GM18858 (cell line): ENCODE measurements at regions not wholly inside any gene's neighbourhood (a gene's known extent, or its start where the extent isn't known, plus 50 kb on each side); places are given as distances from the start of the nearest gene placed in this dataset.

Source experiments
- ATAC-seq: cut with Tn5 transposase; IDR thresholded peaks from one replicate; pipeline ENCODE4 v1.9.1; 2021; ENCODE audit not compliant: unreplicated experiment

DNA sequence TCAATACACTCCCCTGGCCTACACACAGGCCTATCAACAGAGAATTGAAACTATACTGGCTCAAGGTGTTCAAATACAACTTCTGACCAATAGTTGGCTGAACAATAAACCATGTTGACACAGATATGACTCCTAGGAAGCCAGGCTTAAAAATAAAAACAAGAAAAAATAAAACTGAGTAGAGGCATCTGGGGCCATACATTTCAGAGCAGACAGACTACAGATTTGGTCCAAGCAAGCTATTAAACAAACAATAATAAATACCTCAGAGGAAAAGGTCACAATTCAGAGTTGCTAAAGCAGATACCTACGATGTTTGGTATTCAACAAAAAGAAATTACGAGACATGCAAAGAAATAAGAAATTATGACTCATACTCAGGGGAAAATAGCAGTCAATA is 132.8 kb upstream of the ACVR2A start:
- ATAC-seq: no peak

DNA sequence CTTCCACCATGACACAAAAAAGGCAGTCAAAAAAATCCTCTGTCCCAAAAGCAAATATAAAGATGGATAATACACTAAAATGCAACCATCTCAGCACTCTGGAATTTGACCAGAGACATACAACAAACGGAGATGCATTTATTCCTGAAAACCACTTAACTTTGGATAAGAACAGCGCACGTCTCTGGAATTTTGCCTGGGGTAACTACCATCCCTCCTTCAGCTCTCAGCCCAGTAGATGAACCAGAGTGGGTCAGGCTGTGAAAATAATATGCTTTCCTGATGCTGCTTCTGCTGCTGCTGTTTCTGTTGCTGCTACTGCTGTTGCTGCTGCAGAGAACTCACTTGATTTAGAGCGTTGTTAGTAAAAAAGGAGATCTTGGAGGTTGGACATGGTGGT is 133.8 kb upstream of the ACVR2A start:
- ATAC-seq: no peak

DNA sequence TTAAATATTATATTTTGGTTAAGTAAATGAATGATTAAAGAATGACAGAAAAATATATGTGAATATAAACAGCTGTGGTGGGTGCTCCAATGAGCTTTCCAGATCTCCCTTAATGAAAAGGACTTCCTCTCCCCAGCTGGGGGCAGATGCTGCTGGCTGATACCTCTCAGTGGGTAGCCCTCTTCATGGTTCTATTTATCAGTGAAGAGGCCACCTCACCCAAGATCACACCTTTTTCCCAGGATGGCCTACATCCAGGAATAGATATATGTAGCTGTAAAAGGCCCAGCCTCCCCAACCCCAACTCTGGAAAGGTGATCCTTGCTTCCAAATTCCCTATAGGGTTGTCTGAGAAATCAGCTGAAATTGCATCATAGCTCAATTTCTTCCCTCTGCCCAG is 135.2 kb upstream of the ACVR2A start:
- no peak for ATAC-seq

DNA sequence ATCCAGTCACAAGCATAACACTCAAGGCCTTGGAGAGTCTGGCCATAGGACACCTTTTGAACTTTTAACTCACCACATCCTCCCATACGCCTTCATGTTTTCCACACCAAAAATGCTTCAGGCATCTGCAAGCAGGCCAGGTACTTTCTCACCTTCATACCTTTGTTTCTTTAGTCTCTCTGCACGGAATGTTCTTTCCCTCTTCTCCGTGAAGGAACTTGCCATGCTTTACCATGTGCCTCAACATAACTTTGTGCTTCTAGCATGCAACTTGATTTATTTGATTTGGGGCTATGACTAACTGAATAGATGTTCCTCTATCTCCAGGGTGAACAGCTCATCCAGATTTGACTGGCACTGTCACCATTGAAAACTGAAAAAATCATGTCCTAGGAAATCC is 141.7 kb upstream of the ACVR2A start:
- no peak for ATAC-seq

DNA sequence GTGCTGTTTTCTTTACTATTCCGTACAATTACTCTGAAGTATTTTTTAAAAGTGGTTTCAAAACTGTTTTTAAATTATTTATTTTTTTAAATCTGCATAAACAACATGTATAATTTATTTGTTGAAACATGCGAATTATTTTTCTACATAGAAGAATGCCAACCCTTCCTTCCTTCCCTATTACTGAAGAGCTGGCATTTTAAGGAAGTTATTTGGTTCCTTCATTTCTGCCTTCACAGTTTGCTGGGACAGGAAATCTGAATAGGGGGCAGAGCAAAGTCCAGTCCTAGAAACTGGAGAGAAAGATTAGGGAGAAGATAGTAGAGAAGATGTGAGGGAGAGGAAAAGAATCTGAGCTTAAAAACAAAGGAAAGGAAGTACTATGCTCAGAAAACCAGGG is 146.7 kb upstream of the ACVR2A start:
- ATAC-seq: no peak

DNA sequence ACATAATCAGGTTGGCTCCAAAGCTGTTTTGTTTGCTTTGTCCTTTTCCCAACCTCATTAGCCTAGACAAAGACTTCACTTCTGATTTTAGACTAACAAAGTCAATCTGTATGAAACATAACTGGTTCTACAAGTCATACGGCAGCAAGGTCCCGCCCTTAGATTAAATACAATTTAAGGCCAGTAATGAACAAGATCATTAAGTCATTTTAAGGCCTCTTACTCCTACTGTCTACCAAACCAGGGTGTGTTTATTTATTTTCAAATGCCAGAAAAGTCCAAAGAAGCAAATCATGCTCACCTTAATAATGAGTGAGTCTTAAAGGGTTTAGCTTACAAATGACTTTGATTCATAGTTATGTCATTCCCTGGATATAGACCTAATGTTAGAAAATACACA is 148.4 kb upstream of the ACVR2A start:
- no peak for ATAC-seq

DNA sequence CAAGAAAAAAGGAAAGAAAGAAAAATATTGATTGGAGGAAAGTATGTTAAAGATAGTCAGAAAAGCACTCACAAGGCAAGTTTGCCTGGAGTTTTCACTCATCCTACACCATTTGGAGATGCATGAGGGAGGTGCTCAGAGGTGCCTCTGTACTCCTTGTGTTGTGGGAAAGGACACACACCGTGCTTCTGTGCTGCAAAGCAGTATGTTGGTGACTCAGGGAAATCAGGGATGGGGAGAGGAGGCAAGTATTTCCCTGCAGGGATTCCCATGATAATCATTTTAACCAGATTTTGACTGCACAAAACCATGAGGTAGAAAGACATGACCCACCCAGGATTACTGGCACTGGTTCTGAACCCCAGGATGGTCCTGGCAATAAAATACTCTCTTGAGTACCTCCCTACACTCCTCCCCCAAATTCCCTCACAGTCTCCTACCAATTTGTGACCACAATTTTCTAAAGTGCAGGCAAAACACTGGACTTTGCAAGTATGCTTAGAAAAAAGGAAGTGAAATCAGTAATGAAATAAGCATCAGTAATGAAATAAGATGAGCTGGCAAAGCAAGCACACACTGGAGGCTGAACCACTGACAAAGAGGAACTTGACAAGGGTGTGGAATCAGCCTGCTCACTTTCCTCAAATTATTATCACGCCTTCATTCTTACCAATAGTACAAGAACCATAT is 155.5 kb upstream of the ACVR2A start:
- peak; percentile 100 for ATAC-seq

DNA sequence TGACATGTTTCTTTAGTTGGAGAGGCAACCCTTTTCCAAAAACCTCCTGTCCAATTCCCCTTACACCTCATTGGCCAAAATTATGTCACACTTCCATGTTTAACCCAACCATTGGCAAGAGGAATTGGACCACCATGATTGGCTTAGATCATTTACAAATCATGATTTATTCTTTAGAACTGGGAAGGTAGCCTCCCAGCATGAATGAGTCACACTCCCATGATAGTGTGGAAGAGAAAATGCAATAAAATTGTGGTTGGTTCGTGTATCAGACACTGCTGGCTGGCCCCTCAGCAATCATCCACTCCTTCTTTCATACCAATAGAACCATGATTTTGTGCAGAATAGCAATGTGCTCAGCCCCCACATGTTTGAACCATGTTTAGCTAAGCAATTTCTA is 156.6 kb upstream of the ACVR2A start:
- no peak for ATAC-seq

DNA sequence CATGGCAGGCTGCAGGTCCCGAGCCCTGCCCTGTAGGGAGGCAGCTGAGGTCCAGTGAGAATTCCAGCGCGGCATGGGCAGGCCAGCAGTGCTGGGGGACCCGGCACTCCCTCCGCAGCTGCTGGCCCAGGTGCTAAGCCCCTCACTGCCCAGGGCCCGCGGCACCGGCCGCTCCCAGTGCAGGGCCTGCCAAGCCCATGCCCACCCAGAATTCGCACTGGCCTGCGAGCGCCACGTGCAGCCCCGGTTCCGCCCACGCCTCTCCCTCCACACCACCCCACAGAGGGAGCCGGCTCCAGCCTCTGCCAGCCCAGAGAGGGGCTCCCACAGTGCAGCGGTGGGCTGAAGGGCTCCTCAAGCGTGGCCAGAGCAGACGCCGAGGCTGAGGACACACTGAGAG is 158.5 kb upstream of the ACVR2A start:
- ATAC-seq: no peak

DNA sequence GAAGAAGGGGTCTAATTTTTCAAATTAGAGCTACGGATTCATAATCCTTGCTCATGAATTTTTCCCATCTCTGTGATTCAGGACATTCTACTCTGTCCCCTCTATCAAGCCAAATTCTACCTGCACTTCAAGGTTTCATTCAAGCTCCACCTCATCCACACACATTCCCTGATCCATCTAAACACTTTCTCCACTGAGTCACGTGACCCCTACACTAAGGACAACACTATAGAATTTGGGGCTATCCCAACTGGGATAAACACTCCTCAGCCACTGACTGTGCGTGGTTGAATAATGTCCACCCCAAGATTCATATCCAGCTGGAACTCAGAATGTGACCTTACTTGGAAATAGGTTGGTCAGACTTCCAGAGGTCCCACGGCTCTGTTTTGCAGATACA is 159.9 kb upstream of the ACVR2A start:
- ATAC-seq: no peak

DNA sequence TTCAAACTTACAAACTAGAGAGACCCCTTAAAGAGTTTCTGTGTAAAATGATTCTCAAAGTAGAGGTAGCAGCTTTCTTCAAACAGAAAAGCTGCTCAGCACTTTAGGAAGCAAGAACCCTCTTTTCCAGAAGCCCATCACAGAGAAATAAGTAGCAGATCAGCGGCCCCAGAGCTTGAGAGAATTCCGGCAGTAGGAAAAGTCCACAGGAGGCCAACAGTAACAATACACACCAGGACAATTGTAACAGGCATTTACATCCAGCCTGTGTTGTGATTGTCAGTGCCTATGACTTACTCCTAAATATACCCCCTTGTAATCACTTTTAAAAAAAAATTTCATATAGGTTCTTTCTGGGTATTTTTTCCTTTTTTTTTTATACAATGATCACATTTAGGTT is 161.4 kb upstream of the ACVR2A start:
- no peak for ATAC-seq

DNA sequence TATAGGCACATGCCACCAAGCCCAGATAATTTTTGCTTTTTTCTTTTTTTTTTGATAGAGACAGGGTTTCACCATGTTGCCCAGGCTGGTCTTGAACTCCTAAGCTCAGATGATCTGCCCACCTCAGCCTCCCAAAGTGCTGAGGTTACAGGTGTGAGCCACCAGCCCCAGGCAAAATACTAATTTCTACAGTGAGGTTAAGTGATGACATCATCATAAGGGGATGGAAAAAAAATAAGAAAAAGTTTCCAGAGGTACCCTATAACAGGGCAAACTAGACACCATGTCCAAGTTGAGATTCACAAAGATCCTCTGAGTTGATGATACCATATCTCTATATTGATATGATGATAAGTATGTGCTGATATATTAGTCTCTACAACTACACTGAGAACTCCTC is 163.7 kb upstream of the ACVR2A start:
- ATAC-seq: no peak

DNA sequence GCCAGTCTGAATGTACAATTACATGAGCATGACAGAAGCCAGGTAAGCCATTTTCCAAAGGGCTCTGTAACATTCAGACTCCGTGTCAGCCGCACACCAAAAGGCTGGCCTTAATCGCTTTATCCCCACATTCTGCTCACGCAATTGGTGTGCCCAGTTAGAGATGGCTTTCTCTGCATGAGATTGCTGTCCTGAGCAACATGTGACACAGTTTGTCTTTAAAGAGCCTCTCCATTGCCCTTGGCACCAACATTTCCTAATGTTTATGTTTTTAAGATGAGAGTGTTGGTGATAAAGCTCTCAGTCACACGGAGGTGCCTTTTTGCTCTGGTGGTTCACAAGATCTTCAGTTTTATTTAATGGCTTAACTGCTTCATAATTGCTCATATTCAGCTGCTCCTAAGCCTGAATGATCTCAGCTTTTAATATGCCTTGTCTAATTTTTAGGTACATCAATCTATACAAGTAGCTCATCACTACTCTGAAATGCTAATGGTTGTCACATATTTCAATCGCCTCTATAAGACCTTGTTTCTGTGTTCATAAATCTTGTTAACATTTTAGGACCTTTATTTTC is 164.8 kb upstream of the ACVR2A start:
- no peak for ATAC-seq

DNA sequence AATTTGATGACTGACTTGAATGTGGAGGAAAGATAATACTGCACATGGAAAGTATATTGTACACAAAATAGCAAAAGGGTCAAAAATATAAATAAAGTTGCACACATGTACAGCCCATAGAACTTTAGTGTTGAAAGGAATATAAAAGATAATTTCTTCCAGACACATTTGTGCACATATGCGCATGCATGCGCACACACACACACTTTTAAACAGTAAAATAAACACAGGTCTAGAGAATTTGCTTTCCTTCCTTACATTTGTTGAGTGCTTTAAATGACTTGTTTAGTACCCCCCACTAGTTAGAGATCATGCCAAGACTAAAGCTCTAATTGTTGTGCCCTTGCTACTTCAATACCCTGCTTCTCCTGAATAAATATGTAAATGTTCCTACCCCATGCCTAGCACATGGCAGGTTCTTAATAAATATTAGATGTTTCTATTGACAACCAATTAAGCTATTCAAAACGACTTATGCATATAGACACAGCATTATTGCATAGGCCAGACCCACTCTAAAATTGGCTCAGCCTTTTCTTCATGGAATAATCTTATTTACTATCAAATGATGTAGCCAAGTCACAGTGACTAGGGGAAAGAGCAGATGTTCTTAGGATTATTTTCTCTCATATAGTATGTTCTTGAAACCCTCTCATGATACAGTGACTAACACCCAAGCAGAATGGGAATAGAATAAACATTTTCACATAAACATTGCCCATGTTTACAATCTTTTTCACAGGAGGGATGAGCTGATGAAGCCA is 165.5 kb upstream of the ACVR2A start:
- ATAC-seq: no peak

DNA sequence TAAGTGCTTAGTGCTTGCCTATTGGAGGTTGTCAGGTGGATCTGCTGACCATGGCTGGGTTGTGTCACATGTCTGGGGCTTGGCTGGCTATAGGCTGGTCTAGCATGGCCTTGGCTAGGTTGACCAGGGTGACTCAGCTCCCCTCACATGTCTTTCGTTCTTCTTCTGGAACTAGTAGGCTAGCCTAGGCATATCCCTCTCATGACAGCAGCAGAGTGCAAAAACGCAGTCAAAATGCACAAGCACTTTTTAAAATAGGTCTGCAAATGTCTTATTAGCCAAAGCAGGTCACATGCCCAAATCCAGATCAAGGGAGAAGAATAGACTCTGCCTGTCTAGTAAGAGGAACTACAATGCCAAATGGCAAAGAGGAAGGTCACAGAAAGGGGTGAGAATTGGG is 179.7 kb upstream of the ACVR2A start:
- no peak for ATAC-seq

DNA sequence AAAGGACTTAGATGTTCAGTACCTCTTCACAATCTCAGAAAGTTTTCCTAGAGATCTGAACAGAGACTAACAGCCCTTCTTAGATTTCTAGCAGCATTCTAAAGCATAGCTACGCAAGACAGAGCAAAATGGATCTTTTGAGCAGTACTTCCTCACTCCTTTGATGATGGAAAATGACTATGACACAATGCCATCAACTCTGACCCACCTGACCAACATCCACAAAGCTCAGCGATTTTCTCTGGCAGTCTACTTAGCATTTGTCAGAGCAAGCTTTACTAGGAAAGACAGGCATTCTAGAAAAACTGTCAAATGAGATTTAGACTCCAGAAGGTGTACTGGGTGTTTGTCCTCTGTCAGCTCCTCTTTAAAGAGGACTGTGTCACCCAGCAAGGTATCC is 180.9 kb upstream of the ACVR2A start:
- ATAC-seq: no peak

DNA sequence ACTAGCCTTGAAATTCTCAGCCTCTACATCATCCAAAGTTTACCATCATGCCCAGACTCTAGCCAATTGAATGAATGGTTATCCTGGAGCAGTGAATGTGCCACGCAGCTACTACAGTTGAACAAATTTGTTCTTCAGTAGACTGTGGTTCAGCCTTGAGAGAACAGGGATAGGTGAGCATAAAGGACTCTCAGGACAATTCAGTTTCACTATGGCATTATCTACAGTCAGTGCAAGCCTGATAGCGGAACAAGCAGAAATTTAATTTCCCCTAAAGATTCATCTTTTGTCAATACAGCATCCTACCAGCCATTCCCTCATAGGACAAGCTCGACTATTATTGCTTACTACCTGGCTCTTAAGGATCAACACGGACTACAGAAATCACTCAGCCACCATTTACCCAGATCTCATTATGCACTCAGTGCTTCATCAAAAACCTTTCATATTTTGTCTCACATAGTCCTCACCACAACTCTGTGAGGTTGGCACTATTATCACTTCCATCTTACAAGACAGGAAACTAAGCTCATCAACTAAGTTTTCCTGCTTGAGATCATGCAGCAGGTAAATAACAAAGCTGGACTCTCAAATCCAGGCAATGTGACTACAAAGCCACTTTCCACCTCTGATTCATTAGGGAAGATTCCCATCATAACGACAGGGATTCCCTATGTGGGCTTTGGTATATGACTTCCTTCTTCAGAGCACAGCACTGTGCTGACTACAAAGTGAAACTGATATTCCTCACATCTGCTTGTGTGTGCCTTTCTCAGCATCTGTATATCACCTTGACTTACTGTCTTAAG is 181.5 kb upstream of the ACVR2A start:
- peak; percentile 83 for ATAC-seq

DNA sequence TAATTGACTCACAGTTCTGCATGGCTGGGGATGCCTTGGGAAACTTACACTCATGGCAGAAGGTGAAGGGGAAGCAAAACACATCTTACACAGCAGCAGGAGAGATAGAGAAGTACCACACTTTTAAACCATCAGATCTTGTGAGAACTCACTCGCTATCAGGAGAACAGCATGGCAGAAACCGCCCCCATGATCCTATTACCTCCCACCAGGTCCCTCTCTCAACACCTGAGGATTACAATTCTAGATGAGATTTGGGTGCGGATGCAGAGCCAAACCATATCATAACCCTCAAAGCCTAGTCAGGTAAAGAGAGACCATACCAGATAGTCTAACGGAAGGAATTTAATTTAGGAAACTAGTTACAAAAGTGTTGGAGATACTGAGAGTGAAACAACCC is 182.6 kb upstream of the ACVR2A start:
- ATAC-seq: no peak

DNA sequence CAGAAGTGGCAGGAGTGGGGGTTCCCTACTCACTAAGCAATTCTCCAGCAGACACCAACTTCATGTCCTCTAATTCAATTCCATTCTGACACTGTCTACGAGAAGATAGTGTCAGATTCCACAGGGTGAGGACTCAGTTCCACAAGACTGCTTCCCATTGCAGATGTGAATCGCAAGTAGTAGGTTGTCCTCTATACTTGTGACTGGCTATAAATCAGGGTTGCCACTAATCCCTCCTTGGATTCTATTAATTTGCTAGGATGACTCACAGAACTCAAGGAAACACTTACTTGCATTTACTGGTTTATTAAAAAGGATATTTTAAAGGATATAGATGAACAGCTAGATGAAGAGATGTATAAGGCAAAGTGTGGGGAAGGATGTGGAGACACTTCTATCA is 184.1 kb upstream of the ACVR2A start:
- ATAC-seq: no peak

DNA sequence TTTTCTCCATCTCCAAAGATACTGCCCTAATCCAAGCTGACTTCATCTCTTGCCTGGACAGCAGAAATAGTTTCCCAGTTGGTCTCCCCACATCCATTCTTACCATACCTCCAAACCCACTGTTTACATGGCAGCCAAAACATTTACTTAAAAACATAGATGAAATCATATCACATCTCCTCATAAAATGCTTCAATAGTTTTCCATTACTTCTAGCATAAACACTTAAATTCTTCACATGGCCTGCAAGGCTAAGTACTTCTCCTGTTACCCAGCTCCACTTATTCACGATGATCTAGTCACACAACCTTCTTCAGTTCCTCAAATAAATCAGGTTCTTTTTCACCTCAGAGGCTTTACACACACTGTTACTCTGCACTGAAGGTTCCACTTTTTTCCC is 185.8 kb upstream of the ACVR2A start:
- no peak for ATAC-seq

DNA sequence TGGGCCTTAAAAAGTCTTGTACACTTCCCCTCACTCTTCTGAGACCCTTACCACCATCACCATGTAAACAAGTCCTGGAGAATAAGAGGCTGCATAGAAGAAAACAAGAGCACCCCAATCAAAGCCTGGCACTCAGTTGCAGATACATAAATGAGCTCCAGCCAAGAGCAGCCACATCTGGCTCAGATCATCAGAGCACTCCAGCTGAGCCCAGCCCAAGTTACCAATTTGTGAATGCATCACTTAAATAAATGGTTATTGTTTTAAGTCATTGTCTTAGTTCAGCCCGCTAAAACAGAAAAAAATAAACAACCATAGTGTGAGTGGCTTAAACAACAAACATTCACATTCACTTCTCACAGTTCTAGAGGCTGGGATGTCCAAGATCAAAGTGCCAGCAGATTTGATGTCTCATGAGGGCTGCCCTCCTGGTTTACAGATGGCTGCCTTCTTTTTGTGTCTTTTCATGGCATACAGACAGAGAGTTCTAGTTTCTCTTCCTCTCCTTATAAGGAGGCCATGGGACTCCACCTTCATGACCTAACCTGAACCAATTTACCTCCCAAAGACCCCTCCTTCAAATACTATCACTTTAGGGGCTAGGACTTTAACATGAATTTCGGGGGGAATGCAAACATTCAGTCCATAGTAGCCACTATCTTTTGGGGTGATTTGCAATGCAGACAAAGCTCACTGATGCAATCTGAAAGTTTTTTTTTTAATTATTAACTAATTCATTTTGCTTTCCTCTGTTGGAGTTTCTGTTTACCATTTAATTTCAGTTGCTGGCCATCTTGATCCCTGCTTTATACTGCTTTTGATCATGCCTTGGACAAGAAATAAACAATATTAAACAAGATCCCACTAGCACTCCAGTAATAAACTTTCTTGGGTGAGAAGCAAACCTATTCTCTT is 187.5 kb upstream of the ACVR2A start:
- no peak for ATAC-seq
